Gastroesophageal sphincter (tissue), 3 donors: ENCODE measurements at regions not wholly inside any gene's neighbourhood (a gene's known extent, or its start where the extent isn't known, plus 50 kb on each side); places are given as distances from the start of the nearest gene placed in this dataset.

Experiments used
- POLR2A ChIP-seq, 2 donors: fragments of 450-650 bp; IDR thresholded peaks; one replicate each; pipeline ENCODE4 v1.6.1; 2017; ENCODE audit warnings: antibody characterized with exemption in 2 of 2, mild to moderate bottlenecking in 2 of 2, moderate library complexity in 1 of 2
- POLR2AphosphoS5 ChIP-seq: sonication (generic); formaldehyde crosslinking; IDR thresholded peaks from one replicate; pipeline ENCODE4 v1.6.1; 2017; ENCODE audit warnings: antibody characterized with exemption
- TF ChIP-seq, protein P1 (sequence below), 4 experiments: fragments of 200-600 bp in 2 of 4; fragments of 450-650 bp in 2 of 4; sonication (generic) in 1 of 4; IDR thresholded peaks; one replicate each; pipeline ENCODE4 v1.5.1; 2017 to 2019; ENCODE audit warnings: antibody characterized with exemption in 4 of 4, mild to moderate bottlenecking in 2 of 4, moderate library complexity in 2 of 4

DNA sequence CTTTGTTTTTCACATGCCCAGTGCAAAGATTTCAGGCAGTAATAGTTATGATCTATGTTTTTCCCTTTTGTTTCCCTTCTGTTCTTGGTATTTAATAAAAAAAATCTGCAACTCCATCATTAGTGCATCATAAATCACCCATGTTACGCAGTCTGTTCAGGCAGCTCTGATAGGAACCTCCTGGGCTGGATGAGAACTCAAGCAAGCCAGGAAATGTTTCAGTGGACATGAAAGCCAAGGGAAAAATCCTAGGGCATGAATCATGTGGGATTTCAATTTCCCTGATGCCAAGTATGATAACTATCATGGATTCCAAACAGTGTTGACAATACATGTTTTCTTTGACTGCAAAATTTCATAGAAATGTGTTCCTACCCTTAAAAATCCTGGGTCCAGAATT, 119.7 kb upstream of the TARS1 start:
- TF ChIP-seq, protein P1, sequence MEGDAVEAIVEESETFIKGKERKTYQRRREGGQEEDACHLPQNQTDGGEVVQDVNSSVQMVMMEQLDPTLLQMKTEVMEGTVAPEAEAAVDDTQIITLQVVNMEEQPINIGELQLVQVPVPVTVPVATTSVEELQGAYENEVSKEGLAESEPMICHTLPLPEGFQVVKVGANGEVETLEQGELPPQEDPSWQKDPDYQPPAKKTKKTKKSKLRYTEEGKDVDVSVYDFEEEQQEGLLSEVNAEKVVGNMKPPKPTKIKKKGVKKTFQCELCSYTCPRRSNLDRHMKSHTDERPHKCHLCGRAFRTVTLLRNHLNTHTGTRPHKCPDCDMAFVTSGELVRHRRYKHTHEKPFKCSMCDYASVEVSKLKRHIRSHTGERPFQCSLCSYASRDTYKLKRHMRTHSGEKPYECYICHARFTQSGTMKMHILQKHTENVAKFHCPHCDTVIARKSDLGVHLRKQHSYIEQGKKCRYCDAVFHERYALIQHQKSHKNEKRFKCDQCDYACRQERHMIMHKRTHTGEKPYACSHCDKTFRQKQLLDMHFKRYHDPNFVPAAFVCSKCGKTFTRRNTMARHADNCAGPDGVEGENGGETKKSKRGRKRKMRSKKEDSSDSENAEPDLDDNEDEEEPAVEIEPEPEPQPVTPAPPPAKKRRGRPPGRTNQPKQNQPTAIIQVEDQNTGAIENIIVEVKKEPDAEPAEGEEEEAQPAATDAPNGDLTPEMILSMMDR (IDR thresholded peaks at IDR 0.05) = no peak
- TF ChIP-seq POLR2AphosphoS5 (peak; percentile 74), POLR2A (IDR thresholded peaks at IDR 0.05) (no peak)
